ENCODE measurements at regions not wholly inside any gene's neighbourhood (a gene's known extent, or its start where the extent isn't known, plus 50 kb on each side); places are given as distances from the start of the nearest gene placed in this dataset.

- H3K4me1 ChIP-seq (replicated peaks) = no peaks in the 10 kb centered on the region
- TF ChIP-seq POLR2A (IDR thresholded peaks at IDR 0.05) (no peak), POLR2AphosphoS5 (IDR thresholded peaks at IDR 0.05) (no peak), CTCF (IDR thresholded peaks at IDR 0.05) (no peak)
- intact Hi-C loops (cut with DNase I) = loop anchor here (10.0 kb wide), 2 partner anchors 856 to 1956 kb away; partner anchors contain the start of gene MAF
- no peak overlapping the region for H3K27ac ChIP-seq
- WGBS = 92% methylated on average over 1 of the region's 1 CpG
- no peaks in the 10 kb centered on the region for H3K27me3 ChIP-seq (replicated peaks; ENCODE audit: insufficient read depth)
- no peak overlapping the region for H3K4me3 ChIP-seq
- H3K36me3 ChIP-seq = no peaks in the 10 kb centered on the region
- no peaks in the 10 kb centered on the region for H3K9me3 ChIP-seq
- no peak for DNase-seq (ENCODE audit: low spot score)
These were observed 79.8 kb upstream of the DYNLRB2 start for GRCh38 chr16:80460988-80461387.

GRCh38 chr16:80459966-80460365 is 80.8 kb upstream of the DYNLRB2 start:
- intact Hi-C loops (cut with DNase I) = loop anchor here (10.0 kb wide), 2 partner anchors 855 to 1955 kb away; partner anchors contain the start of gene MAF
- TF ChIP-seq POLR2A (IDR thresholded peaks at IDR 0.05) = no peak
- no peak for TF ChIP-seq POLR2AphosphoS5 (IDR thresholded peaks at IDR 0.05)
- Histone ChIP-seq H3K36me3 (no peaks in the 10 kb centered on the region), H3K9me3 (no peaks in the 10 kb centered on the region), H3K27me3 (replicated peaks; ENCODE audit: insufficient read depth) (no peaks in the 10 kb centered on the region), H3K4me3 (no peak overlapping the region), H3K4me1 (replicated peaks) (no peaks in the 10 kb centered on the region), H3K27ac (no peak overlapping the region)
- no peak for DNase-seq (ENCODE audit: low spot score)
- 69% methylated on average over 5 of the region's 5 CpGs for WGBS

- H3K4me3 ChIP-seq = no peak overlapping the region
- H3K9me3 ChIP-seq = no peaks in the 10 kb centered on the region
- DNase-seq (ENCODE audit: low spot score) = no peak
- no peaks in the 10 kb centered on the region for H3K36me3 ChIP-seq
- 60% methylated on average over 3 of the region's 3 CpGs for WGBS
- TF ChIP-seq POLR2AphosphoS5 (IDR thresholded peaks at IDR 0.05) (no peak), CTCF (IDR thresholded peaks at IDR 0.05) (no peak), POLR2A (IDR thresholded peaks at IDR 0.05) (no peak)
- H3K27ac ChIP-seq = no peak overlapping the region
- intact Hi-C loops (cut with DNase I) = no loop called here
- no peaks in the 10 kb centered on the region for H3K27me3 ChIP-seq (replicated peaks; ENCODE audit: insufficient read depth)
- no peaks in the 10 kb centered on the region for H3K4me1 ChIP-seq (replicated peaks)
These were observed 81.4 kb upstream of the DYNLRB2 start for GRCh38 chr16:80459331-80459777.

- Histone ChIP-seq H3K27me3 (replicated peaks; ENCODE audit: insufficient read depth) (no peaks in the 10 kb centered on the region), H3K4me3 (no peak overlapping the region), H3K9me3 (no peaks in the 10 kb centered on the region), H3K27ac (no peak overlapping the region), H3K36me3 (no peaks in the 10 kb centered on the region), H3K4me1 (replicated peaks) (no peaks in the 10 kb centered on the region)
- WGBS = 81% methylated on average over 1 of the region's 1 CpG
- no peak for TF ChIP-seq POLR2AphosphoS5 (IDR thresholded peaks at IDR 0.05)
- no peak for TF ChIP-seq CTCF (IDR thresholded peaks at IDR 0.05)
- TF ChIP-seq POLR2A (IDR thresholded peaks at IDR 0.05) = no peak
- intact Hi-C loops (cut with DNase I) = no loop called here
- DNase-seq (ENCODE audit: low spot score) = no peak
These were observed 82.9 kb upstream of the DYNLRB2 start for GRCh38 chr16:80457871-80458270.

GRCh38 chr16:80454802-80455201 is 86.0 kb upstream of the DYNLRB2 start:
- Histone ChIP-seq H3K27me3 (replicated peaks; ENCODE audit: insufficient read depth) (no peaks in the 10 kb centered on the region), H3K36me3 (no peaks in the 10 kb centered on the region)
- intact Hi-C loops (cut with DNase I) = no loop called here

More at GRCh38 chr16:80454802-80455201, 86.0 kb upstream of the DYNLRB2 start:
- Histone ChIP-seq H3K4me3 (no peak overlapping the region), H3K27ac (no peak overlapping the region), H3K9me3 (no peaks in the 10 kb centered on the region), H3K4me1 (replicated peaks) (no peaks in the 10 kb centered on the region)
- no peak for DNase-seq (ENCODE audit: low spot score)
- 94% methylated on average over 2 of the region's 2 CpGs for WGBS
- TF ChIP-seq POLR2A (IDR thresholded peaks at IDR 0.05) = no peak
- no peak for TF ChIP-seq POLR2AphosphoS5 (IDR thresholded peaks at IDR 0.05)
- TF ChIP-seq CTCF (IDR thresholded peaks at IDR 0.05) = no peak
